SU-DHL-6 (cell line): ENCODE measurements at regions not wholly inside any gene's neighbourhood (a gene's known extent, or its start where the extent isn't known, plus 50 kb on each side); places are given as distances from the start of the nearest gene placed in this dataset.

Source experiments
- EZH2phosphoT487 ChIP-seq: fragments of 200-600 bp; sonication (generic), shearing (Covaris generic); conservative IDR thresholded peaks from 2 replicates; pipeline ENCODE4 v1.6.1; 2018; ENCODE audit warnings: mild to moderate bottlenecking, antibody characterized with exemption, low read length, moderate library complexity, mixed read lengths
- TF ChIP-seq, protein P1 (sequence below): fragments of 200-600 bp; sonication (generic); IDR thresholded peaks from one replicate; pipeline ENCODE4 v1.5.1; 2017; ENCODE audit warnings: antibody characterized with exemption, mild to moderate bottlenecking, low read length, moderate library complexity; ENCODE audit not compliant: insufficient read depth, poor library complexity, severe bottlenecking

DNA sequence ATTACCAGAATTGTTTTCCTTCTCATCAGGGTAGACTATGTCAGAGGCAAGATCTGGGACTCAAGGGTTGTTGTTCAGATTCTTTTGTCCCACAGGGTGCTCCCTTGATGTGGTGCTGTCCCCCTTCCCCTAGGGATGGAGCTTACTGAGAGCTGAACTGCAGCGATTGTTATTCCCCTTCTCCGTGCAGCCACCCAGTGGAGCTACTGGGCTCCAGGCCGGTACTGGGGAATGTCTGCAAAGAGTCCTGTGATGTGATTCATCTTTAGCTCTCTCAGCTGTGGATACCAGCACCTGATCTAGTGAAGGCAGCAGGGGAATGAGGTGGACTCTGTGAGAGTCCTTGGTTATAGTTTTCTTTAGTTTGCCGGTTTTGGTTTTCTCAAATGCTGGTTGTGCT lies 247.4 kb upstream of the HAND2 start:
- TF ChIP-seq, protein P1, sequence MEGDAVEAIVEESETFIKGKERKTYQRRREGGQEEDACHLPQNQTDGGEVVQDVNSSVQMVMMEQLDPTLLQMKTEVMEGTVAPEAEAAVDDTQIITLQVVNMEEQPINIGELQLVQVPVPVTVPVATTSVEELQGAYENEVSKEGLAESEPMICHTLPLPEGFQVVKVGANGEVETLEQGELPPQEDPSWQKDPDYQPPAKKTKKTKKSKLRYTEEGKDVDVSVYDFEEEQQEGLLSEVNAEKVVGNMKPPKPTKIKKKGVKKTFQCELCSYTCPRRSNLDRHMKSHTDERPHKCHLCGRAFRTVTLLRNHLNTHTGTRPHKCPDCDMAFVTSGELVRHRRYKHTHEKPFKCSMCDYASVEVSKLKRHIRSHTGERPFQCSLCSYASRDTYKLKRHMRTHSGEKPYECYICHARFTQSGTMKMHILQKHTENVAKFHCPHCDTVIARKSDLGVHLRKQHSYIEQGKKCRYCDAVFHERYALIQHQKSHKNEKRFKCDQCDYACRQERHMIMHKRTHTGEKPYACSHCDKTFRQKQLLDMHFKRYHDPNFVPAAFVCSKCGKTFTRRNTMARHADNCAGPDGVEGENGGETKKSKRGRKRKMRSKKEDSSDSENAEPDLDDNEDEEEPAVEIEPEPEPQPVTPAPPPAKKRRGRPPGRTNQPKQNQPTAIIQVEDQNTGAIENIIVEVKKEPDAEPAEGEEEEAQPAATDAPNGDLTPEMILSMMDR, result no peak
- no peak for TF ChIP-seq EZH2phosphoT487
